HG03097 (cell line): ENCODE measurements at regions not wholly inside any gene's neighbourhood (a gene's known extent, or its start where the extent isn't known, plus 50 kb on each side); places are given as distances from the start of the nearest gene placed in this dataset.

ENCODE experiments used
- ATAC-seq: cut with Tn5 transposase; IDR thresholded peaks from one replicate; pipeline ENCODE4 v1.9.1; 2021; ENCODE audit not compliant: unreplicated experiment, low FRiP score

DNA sequence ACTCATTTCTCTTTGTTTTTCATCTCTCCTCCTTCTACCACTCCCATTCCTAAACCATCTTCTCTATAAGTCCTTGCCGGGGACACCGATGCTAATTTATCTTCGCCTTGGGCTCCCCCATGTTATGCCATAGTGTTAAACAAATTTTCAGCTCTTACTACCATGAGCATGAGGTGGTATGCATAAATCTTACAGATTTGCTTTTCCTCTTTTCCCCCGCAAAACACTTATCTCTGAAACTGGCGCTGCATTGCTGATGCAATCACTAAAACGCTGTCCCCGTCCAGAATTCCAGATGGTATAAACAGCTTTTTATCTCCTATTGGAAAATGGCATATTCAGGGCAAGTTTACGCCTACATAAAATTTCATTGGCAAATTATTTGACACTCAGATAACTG is 673.6 kb upstream of the CDH8 start:
- ATAC-seq = no peak

DNA sequence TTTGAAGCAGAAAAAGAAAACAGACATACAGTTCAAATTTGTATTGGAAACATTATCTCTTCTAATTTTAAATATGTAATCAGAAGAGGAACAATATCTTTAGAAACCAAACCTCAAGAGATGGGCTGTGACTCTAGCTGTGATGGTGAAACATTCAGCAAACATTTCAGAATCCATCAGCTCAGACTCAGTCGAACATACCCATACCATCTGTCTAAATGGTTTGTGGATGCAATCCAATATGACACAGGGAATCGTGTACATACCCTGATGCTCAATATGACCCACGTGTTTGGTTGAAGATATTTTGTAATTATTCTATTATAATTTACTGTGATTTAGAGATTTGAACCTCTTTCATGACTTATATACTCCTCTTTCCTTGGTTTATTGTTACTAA is 665.2 kb upstream of the CDH8 start:
- no peak for ATAC-seq

DNA sequence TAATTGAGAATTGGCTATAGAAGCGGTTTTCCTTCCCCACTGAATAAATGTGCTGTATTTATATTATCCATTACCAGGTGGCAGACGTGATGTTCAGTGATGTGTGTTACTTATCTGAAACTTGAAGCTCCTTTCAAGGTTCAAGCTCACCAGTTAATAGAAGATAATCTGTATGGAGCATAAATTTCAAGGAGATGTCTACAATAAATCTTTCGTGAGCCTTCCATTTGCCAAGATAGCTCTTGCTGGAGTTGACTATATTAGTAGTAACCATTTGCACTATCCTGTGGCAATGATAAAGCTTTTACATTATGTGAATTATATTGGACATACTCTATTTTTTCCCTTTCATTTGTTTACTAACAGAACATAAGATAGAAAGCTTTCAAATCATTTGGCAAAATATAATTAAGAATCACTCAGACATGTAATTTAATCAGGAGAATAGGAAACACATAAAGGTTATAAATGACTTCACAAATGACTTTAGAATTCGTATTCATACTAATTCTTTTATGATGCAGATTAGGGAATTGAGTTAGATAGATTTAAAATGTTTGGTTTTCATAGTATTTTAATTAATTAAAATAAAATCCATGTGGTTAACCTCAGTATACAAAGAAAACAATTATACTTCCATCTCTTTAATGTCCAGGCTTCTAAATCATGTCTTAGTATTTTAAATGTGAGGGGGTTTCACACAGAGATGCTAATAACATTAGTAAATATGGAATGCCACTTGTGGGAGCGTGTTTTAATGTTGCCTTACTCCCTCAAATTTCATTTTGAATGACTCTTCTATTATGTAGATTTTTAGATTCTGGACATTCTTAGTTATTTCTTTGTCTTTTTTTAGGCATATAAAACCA is 664.4 kb upstream of the CDH8 start:
- ATAC-seq = no peak

DNA sequence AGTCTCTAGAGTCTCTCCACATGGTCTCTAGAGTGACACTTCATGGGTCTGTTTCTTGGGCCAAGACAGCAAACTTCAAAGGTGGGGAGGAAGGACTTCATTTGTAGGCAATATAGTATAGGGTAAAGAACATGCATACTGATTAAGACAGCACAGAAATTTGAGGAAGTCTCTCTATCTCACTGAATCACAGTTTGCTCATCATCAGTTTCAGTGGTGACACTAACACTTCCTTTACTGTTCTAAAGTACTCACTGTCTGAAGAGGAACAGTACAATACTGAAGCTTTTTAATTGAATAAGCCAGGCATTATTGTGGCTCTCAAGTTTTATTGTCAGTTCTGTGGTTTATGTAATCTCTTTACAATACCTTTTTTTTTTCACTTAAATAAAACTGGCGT is 656.4 kb upstream of the CDH8 start:
- ATAC-seq = no peak

DNA sequence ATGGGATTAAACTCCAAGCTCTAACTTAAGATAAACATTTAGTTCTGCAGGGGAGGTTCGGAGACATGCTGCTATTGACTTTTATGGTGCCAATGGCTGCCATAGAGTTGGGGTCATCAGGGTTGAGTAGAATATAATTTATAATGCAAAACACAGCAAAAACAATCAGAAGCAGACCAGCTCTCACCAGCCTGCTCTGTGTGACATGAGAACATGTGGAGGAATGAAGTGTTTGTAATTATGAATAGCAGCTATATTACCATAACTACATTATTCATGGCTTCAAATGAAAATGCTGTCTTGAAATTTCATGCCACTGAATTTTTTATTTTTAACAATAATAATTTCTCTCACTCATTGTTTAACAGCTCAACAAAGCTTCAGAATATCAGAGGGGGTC is 645.6 kb upstream of the CDH8 start:
- no peak for ATAC-seq

DNA sequence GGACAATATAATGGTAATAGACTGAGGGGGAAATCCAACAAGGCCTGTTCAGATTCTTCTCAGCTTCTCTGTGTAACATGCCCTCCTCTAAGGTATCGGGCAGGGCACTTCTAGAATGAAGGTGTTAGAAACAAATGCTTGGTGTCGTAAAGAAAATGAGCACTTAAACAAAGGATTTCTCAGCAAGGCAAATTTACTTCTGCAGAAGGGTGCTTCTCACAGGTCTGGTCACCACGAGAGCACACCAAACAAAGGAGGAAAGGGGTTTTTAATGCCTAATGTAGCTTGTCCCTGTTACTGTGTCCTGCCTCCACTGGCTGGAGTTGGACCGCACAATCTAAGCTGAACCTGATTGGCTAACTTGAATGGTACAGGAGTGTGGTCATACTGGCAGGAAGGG is 642.6 kb upstream of the CDH8 start:
- no peak for ATAC-seq

DNA sequence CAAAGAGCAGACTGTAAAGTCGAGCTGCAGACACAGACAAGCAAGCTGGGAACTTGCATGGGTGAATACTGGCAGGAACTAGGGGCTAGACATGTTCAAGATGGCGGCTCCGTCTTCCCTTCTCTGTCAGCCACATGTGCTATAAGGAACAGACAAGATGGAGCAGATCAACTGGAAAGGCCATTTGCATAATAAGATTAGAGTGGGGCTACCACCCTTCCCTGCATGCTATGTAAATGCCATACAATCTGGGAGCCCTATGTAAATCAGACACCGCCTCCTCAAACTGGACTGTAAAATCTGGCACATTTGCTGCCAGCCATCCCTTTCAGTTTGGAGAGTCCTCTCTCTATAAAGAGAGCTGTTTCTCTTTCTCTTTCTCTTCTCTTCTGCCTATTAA is 640.1 kb upstream of the CDH8 start:
- ATAC-seq = no peak

DNA sequence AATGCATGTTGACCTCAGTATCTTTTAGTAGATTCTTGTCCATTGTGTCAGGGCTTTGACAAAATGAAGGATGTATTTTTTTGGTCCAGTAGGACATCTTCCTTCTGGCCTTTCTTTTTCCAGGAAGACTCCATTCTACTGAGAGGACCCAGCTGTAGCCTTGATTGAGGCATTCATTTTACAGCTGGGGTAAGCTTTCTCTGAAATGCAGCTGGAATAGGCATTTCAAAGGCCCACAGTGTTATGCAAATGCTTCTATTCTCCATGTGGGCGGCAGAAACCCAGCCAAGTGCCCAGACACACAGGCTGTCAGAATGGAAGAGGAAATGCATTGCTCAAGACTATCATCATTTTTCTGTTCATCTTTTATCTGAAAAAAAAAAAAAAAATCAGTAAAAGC is 629.0 kb upstream of the CDH8 start:
- ATAC-seq = no peak

DNA sequence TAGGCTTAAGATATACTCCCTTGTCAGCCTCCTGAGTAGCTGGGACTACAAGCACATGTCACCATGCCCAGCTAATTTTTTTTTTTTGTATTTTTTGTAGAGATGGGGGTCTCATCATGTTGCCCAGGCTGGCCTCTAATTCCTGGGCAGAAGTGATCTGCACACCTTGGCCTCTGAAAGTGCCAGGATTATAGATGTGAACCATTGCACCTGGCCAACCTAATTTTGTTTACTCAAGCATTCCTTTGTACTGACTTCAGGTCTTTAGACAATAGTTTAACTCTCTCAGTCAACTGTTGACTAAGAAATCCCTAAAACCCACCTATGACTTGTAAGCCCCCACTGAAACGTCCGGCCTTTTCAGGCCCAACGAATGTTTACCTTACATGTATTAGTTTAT is 628.3 kb upstream of the CDH8 start:
- no peak for ATAC-seq

DNA sequence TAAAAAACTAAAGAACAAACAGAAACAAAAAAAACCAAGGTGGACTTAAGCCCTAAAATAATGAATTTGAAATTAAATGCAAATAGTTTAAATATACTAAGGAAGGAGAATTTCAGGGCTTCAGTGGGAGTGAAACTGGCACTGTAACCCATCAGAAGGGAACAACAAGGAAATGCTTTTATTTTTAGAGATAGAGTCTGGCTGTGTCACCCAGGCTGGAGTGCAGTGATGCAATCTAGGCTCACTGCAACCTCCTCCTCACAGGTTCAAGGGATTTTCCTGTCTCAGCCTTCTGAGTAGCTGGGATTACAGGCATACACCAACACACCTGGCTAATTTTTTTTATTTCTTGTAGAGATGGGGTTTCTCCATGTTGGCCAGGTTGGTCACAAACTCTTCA is 625.2 kb upstream of the CDH8 start:
- ATAC-seq = no peak

DNA sequence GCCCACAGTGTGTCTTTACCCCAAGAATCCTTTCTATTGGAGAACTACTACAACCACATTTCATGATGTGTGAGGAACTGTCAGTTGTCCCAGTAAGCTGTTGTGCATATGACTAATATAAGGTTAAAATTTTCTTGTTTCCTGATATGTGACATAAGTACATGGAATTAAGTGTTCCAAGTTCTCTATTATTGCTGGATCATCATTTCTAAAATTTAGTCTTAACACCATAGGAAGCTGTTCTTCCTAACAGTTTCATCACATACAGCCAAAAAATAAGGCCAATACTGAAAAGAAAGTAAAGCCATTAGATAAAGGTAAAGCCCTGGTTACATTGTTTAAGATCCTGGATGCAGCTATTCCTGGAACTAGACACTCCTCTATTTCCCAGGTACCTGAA is 620.9 kb upstream of the CDH8 start:
- no peak for ATAC-seq

DNA sequence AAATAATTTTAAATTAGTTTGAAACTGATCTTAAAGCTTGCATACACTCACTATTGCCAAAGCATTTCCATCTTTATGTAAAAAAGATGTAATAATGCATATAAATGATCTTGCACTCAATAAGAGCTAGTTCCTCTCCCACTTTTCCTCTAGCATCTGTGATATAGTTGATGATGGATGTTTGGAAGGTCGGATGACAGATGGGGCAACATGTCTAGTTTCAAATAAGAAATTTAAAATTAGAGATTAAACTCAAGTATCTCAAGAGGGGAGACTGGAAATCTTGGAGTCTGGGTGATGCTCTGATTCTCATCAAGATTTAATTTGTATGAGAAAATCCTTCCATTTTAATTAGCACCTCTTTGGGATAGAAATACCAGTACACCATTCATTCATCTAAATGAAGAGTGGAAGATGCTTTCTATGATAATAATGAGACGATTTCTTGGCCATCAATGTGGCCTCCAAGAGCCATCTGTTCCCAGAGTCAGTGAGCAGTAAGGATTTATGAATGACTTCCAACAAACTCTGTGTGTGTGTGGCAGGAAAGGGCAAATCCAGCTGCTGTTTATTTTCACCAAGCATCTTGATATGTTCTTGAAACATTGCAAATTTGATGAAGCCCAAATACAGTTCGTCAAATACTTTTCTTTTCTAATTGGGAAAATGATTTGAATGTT is 616.3 kb upstream of the CDH8 start:
- ATAC-seq = no peak

DNA sequence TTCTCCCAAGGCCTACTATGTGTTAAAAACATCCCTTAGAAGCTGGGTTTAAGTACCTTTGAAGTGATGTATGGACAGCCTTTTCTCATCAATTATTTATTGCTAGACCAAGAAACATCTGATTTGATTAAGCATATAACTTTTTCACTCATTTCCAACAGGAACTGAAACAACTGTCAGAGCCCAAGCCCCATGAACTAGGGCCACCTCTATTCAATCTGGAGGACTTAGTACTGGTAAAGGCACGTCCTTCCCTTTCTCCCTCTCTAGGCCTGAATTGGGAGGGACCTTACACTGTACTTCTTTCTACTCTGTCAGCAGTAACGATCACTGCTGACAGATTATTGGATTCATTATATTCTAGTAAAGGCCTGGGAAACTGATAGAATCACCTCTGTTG is 612.0 kb upstream of the CDH8 start:
- no peak for ATAC-seq

DNA sequence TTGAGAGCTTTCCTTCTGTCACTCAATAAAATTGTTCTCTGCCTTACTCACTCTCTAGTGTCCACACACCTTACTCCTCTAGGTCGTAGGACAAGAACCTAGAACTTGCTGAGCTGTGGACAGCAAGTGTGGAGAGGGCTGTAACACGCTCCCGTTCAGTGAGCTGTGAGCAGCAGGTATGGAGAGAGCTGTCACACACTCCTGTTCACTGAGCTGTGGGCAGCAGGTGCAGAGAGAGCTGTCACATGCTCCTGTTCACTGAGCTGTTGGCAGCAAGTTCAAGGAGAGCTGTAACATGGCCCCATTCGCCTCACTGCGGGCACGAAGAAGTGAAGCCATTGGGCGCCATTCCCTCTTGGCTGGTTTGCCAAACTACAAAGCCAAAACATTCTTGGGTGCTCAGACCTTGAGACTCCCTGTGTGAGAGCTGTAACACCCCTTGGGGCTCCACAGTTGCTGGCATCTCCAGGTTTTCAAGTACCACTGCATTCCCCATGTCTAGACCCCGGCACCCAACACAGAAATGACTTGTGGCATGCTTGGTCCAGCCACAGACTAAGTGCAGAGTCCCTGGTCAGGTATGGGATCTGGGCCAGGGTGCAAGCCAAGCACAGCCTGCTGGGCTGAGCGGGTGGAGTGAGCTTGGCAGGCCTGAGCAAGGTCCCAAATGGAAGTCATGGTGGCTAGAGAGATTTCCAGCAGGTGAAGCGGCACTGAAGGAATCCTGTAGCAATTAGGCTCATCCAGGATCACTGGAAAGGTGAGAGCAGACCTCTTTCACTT is 608.0 kb upstream of the CDH8 start:
- ATAC-seq = no peak

DNA sequence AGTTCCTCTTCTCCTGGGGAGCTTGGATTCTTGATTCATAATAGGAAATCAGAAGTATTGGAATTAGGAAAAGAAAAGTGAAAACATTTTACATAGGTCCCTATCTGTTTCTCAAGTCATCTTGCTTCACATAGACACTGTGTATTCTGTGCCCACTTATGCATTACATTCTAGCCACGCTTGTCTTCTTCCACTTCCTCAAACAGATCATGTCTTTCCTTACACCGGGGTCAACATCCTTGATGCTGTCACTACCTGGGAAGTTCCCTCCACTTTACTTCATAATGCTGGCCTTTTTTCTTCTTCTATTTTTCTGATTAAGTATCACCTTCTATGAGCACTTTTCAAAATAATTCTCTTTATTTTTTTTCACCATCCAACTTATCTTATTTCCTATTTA is 606.4 kb upstream of the CDH8 start:
- no peak for ATAC-seq

DNA sequence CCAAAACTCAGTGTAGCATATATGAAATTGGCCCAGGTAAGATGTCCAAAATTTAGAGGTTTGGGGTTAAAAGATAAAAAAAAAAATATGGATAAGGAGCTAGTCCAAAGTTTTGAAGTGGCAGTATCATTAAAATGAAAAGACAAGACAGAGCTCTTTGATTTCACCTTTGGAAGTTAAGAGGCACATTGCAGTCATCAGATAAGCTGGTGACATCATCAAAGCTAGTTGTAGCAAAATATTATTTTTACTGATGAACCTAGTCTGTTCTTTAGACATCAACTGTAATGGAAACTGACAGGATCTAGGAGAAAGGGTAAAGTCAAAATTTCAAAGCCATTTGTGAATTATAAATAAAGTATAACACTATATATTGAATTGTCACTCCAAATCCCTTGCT is 603.7 kb upstream of the CDH8 start:
- ATAC-seq = no peak

DNA sequence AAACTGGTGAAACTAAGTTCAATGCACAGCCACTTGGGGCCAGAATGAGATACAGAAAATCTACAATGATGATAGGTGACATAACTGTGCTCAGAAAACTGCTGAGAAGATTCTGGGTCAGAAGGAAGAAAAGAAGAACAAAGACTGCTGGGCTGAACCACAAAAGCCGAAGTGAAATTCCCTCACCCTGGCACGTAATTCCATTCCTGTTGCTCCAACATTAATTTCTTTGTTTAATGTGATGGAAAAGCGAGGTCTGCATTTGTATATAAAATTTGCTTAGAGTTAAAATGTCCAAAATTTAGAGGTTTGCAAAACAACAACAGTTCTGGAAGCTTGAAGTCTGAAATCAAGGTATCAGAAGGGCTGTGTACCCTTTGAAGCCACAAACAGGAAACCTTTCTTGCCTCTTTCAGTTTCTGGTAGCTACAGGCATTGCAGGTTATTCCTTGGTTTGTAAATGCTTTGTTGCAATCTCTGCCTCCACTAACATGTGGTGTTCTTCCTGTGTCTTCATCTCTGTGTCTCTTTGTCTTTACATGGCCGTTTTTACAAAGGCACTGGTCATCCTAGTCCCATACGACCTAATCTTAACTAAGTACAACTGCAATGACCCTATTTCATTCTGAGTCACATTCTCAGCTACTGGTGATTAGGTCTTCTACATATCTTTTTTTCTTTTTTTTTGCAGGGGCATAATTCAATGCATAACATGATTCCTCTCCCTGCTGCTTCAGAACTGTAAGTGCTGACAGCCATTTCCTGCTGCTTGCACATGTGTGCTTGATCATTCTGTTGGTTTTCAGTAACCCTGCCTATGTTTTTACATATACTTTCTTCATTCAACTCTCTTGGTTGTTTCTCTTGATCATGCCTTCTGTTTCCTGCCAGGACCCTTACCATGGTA is 603.0 kb upstream of the CDH8 start:
- ATAC-seq = no peak

DNA sequence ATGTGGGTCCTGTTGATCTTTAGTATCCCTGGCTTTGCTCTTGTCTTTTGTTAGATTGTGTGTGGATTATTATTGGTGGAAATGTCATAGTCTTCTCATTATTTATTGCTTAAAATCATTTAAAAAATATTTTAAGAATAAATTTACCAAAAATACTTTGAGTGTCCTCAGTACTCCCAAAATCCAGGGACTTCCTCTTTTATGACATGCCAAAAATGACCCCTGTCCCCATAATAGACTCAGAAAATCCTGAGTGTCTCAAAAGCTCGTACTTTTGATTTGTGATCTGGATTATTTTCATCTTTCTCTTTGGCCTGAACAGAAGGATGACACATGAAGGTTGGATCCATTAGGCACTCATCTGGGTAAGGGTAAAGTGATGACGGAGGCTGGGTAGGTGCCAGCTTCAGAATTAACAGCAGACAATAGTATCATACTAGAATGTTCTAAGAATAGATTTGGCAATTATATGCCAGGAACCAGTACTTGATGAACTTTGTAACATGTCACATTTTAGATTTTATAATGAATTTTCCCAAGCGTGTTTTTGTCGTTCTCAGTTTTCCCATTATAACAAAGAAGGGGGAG is 602.2 kb upstream of the CDH8 start:
- ATAC-seq = no peak

DNA sequence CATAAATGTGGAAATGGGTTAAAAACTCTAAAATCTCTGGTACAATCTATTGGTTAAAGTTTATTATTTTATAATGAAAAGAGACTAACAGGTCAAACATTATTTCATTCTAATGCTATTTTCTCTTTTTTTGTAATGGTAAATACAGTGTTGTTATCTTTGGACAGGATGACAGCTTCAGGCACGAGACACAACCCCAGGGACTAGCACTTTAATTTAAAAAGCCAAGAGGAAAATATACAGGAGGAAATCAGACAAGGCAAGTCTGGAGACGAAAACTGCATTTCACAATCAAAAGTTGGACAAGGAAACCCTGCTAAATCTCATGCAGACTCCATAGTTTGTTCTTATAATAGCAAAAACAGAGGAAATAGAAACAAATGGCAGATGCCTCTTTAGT is 589.1 kb upstream of the CDH8 start:
- no peak for ATAC-seq

DNA sequence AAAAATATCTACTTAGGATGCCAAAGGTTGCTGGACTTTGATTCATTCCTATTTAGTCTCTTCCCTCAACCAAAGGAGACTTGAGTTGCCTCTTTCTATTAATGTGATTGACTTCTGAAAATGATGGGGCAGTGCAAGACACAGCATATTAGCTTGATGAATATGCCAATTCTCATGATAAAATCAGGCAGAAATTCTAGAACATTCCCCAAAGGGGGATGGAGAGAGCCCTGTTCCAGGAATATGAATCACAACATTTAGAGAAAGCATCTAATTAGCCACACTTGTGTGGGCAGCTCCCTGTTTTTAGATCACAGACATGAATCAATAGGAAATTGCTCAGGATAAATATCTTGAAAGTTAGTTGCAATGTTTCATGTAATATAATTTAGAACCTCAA is 584.0 kb upstream of the CDH8 start:
- ATAC-seq = no peak
